NT2/D1 (cell line): ENCODE measurements at regions not wholly inside any gene's neighbourhood (a gene's known extent, or its start where the extent isn't known, plus 50 kb on each side); places are given as distances from the start of the nearest gene placed in this dataset.

Experiments
- SUZ12 ChIP-seq: IDR thresholded peaks from 2 replicates; pipeline ENCODE4 v1.6.1; 2011; ENCODE audit not compliant: insufficient read length, insufficient read depth; ENCODE audit errors: extremely low read depth
- YY1 ChIP-seq: IDR thresholded peaks from 2 replicates; pipeline ENCODE4 v1.6.1; 2011; ENCODE audit not compliant: insufficient read length, insufficient read depth
- ZNF274 ChIP-seq: IDR thresholded peaks from 2 replicates; pipeline ENCODE4 v1.6.1; 2011; ENCODE audit warnings: mild to moderate bottlenecking, low read depth, low read length

DNA sequence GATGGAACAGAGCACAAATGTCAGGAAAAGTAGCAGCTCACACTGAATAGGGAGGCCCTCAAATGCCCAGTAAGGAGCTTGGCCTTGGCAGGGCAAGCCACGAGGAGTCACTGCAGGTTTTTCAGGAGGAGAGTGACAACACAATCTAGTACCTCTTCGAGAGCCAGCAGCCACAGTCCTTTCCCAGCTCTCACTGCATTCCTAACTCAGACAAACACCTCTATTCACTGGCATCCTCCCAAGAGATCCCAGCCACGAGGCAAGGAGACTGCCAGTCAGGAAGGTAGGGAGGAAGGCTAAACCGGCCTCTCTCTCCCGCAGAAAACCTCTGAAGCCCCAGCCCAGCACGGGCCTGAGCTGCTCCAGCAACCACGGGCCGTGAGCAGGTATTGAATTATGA is 146.0 kb upstream of the SMAD3 start:
- TF ChIP-seq YY1 (no peak), SUZ12 (no peak), ZNF274 (no peak)
